Nucleus accumbens (tissue), 56 donors: ENCODE measurements at regions not wholly inside any gene's neighbourhood (a gene's known extent, or its start where the extent isn't known, plus 50 kb on each side); places are given as distances from the start of the nearest gene placed in this dataset.

Experiments
- DNase-seq, 56 donors: peaks; one replicate each; lab custom pipeline; 2025; lab: John Stamatoyannopoulos, UW

GRCh38 chr5:54859316-54859715 lies 126.1 kb downstream of the ESM1 start:
- no peak for DNase-seq

DNA sequence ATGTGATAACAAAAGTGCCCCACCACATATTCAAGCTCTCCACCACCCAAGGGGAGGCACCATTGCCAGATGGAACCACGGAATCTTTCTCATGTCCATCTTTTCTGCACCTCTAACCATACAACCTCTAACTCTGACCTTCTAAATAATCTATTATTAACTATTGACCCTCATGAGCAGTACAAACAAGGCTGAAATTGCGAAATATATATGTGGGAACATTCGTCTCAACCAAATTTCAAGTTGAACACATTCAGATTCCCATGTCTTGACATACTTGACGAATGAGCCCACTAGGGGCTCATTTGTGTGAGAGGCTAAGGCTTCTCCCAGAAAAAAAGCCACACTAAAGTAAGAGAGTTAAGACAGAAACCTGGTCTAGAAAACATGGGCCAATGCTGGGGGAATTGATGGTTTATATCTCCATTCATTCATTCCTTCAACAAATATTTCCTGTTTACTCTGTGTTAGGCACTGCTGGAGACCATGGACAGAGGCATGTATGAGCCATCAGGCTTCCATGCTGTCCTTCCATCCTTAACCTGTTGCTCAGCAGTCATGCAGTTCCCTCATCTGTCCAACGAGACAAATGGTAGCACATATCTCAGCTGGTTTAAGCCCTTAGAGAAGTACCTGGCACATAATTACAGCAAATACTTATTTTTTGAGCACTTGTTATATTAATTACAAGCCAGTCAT lies 130.4 kb downstream of the ESM1 start:
- DNase-seq, result no peak

GRCh38 chr5:54852007-54852406 lies 133.4 kb downstream of the ESM1 start:
- DNase-seq, result no peak

DNA sequence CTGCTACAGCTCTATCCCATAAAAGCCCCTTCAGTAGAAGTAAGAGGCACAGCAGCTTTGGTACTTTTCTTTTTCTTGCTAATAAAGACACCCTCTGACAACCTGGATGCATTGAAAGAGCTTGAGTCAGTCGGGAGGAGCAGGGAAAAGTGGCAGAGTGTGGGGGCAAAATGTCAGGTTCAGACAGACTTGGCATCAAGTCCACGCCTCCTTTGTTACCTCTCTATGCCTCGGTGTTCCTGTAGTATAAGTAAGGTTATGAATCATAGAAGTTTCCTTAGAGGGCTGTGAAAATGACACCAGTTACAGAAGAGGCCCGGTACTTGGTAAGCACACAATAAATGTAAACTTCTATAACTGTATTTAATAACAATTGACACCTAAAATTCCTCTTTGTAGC lies 133.9 kb downstream of the ESM1 start:
- peak in 24 of 56 donors; percentile 4 to 76 (median 30) for DNase-seq

DNA sequence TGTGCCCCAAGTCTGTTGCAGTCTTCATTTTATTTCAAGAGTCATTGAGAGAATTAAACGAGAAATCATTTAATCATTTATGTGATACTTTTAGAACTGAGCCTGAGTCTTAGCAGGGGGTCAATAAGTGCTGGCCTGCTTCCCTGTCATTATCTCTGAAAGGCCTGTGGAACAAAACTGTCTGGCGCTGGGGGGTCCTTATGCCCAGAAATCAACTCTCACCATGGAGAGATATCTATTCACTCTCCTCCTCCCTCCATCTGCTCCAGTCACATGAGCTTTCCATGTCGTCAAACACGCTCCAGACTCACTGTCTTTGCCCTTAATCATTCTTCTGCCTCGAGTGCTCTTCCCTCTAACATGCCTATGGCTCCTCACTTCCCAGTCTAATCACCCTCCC lies 136.8 kb downstream of the ESM1 start:
- DNase-seq, result no peak

GRCh38 chr5:54845567-54845941 lies 139.8 kb downstream of the ESM1 start:
- peak in 24 of 56 donors; percentile 2 to 70 (median 28) for DNase-seq

GRCh38 chr5:54844905-54845566 lies 140.4 kb downstream of the ESM1 start:
- peak in 1 of 56 donors; percentile 9 for DNase-seq

- no peak for DNase-seq
Measured at GRCh38 chr5:54844266-54844665, 141.1 kb downstream of the ESM1 start.

GRCh38 chr5:54841481-54841880 lies 143.9 kb downstream of the ESM1 start:
- no peak for DNase-seq

GRCh38 chr5:54838843-54839242 lies 146.6 kb downstream of the ESM1 start:
- DNase-seq, result no peak

GRCh38 chr5:54837981-54838380 lies 147.4 kb downstream of the ESM1 start:
- no peak for DNase-seq

- no peak for DNase-seq
Measured at GRCh38 chr5:54837093-54837492, 148.3 kb downstream of the ESM1 start.

GRCh38 chr5:54835647-54836046 lies 149.7 kb downstream of the ESM1 start:
- DNase-seq, result no peak

GRCh38 chr5:54834121-54834842 lies 151.1 kb downstream of the ESM1 start:
- no peak for DNase-seq

DNA sequence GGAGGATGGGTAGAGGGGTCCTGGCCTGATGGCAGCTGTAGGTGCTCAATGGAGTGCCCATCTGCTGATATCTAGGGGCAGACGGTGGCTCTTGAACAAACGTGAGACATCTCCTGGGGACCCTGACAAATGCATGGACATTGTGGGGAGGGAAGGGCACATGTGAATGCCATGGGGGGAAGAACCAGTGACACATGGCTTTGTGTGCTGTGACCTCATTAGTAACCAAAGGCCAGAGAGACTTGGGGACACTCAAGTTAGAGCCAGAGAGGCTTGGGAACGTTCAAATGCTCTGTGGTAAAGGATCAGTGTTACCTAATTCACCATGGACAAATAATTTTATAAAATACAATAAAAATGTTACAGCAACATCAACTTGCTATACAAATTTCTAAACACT lies 151.8 kb downstream of the ESM1 start:
- DNase-seq, result no peak

- peak in 3 of 56 donors; percentile 3 to 7 (median 3) for DNase-seq
Measured at GRCh38 chr5:54832858-54833257, 152.5 kb downstream of the ESM1 start.

DNA sequence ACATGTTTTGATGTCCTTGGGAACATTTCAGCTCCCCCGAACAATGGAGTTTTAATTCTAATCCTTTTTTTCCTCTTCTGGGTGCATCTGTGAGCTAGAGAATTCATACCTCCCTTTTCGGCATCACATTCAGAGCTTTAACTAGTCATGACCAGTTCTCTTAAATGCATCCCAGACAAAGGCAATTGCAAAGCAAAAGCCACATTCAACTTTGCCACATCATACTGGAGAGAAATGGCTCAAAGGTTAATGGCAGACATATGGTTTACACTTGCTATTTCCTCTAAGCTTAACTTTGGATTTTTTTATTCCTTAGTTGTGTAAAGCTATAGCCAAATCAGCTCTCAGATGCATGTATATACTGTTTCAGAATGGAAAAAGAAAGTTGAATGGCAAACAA lies 153.3 kb downstream of the ESM1 start:
- DNase-seq, result no peak

DNA sequence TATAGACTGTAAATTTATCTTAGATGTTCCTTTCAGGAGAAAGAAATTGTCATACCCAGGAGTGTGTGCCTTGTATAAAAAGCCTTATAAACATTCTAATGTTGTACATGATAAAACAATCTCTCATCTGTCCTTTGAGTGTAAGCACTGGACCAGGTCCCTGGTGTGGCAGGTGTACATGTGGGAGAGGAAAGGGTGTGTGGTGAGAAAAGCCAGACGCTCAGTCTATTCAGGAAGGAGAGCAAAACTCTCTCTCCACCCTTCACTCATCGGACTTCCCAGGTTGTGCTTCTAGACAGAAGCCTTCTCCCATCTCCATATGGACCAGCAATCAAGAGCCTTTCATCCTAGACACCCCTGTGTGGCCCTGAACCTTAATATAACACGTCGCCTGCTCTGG lies 154.2 kb downstream of the ESM1 start:
- no peak for DNase-seq

DNA sequence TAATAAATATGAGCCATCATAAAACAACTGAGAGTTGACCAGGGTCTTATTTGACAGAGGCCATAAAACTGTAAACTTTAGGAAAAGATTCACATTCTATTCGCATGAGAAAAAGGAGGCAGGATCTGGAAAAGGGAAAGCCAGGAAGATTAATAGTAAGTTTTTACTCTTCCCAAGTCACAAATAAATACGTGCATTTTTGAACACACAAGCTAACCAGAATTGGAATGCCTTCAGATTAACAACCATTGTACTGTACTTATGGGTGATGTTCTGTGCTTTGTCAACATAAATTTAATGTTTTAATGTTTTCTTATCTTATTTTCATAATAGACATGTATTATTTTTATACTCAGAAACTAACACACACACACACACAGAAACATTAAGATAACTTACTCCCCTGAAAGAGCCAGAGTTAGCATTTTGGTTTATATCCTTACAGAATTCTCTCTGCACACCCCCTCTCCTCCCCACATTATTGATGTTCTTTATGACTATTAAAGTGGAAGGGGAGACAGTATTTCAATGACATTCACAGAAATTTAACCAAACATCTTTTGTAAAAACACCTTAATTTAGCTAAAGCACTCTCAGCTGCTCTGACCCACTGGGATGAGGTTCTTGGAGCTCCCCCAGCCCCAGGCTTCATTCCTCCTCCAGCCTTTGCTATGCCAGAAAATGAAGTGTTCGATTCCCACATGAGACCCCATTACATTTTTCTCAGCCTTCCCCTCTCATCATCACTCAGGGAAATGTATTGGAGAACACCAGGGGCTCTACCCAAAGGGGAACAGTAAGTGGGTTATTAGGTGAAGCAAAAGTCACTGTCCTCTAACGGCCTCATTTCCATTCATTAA lies 155.5 kb downstream of the ESM1 start:
- no peak for DNase-seq

DNA sequence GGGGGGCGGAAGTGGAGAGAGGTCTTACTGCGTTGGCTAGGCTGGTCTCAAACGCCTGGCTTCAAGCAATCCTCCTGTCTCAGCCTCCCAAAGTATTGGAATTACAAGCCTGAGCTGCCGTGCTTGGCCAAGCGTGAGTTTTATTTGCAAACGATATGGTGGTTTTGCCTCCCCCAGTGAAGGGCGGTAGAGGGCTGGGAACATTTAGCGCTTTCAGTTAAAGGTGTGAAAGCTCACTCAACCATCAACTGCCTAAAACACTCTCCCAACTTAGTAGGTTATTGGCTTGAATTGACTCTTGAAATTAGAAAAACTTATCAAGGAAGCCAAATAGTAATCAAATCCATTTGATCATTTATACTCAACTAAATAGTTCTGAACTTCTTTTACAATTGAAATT lies 156.3 kb downstream of the ESM1 start:
- DNase-seq, result no peak

DNA sequence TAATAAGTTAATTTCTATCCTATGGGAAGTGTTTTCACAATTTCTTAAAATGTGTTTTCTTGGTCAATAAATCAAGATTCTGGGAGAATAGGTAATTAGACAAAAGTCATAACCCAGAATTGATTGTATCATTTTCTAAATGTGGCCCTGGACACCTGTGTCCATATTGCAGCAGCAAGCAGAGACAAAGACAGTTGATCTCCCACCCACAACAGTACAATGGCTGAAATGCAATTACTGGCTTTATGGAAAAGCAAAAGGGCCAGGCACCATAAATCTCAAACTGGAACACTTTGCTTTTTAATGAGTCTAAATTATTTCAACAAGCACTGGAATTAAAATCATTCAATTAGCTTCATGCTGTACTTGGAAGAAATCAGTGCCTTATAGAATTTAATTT lies 157.2 kb downstream of the ESM1 start:
- DNase-seq, result no peak
